Naive B cell (primary cell): ENCODE measurements at regions not wholly inside any gene's neighbourhood (a gene's known extent, or its start where the extent isn't known, plus 50 kb on each side); places are given as distances from the start of the nearest gene placed in this dataset.
A peak's percentile ranks its signal among the peaks of the same experiment; 100 is the strongest.
"Not testable (repeated sequence)": the region's sequence is repeated elsewhere in the genome, so short reads cannot be mapped to it uniquely, and the experiment has no call there.

Source experiments
- ATAC-seq, 2 donors: fragments of 150-1000 bp; cut with Tn5 transposase; 2 replicates each; pipeline ENCODE4 v1.10.0; 2021; ENCODE audit warnings: low read depth in 2 of 2, mild to moderate bottlenecking in 2 of 2, moderate library complexity in 2 of 2
- DNase-seq: peaks from one replicate; pipeline ENCODE4 v3.0.0; 2022
- H3K27ac Mint-ChIP-seq, 6 donors: one replicate each; pipeline ENCODE4 v1.8.0; 2020 to 2022; ENCODE audit warnings: mild to moderate bottlenecking in 6 of 6, mixed read lengths in 6 of 6, moderate library complexity in 5 of 6, inconsistent platforms in 2 of 6
- H3K27me3 Mint-ChIP-seq, 3 donors: one replicate each; pipeline ENCODE4 v1.8.0; 2021 to 2022; ENCODE audit warnings: mixed read lengths in 3 of 3, mild to moderate bottlenecking in 1 of 3
- H3K36me3 Mint-ChIP-seq, 2 donors: one replicate each; pipeline ENCODE4 v1.8.0; 2020 to 2022; ENCODE audit warnings: mixed read lengths in 2 of 2, inconsistent platforms in 1 of 2, mild to moderate bottlenecking in 1 of 2
- H3K4me1 Mint-ChIP-seq, 3 donors: one replicate each; pipeline ENCODE4 v1.8.0; 2020 to 2022; ENCODE audit warnings: mixed read lengths in 3 of 3, inconsistent platforms in 1 of 3, mild to moderate bottlenecking in 1 of 3, moderate library complexity in 1 of 3
- H3K4me3 Mint-ChIP-seq, 8 donors: one replicate each; pipeline ENCODE4 v1.8.0; 2020 to 2022; ENCODE audit warnings: mild to moderate bottlenecking in 8 of 8, mixed read lengths in 8 of 8, moderate library complexity in 8 of 8, inconsistent platforms in 2 of 8
- H3K9me3 Mint-ChIP-seq, 7 donors: one replicate each; pipeline ENCODE4 v1.8.0; 2020 to 2022; ENCODE audit warnings: mixed read lengths in 7 of 7, mild to moderate bottlenecking in 5 of 7, inconsistent platforms in 2 of 7, moderate library complexity in 1 of 7

DNA sequence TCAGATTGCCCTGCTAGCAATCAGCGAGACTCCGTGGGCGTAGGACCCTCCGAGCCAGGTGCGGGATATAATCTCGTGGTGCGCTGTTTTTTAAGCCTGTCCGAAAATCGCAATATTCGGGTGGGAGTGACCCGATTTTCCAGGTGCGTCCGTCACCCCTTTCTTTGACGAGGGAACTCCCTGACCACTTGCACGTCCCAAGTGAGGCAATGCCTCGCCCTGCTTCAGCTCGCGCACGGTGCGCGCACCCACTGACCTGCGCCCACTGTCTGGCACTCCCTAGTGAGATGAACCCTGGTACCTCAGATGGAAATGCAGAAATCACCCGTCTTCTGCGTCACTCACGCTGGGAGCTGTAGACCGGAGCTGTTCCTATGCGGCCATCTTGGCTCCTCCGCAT, 971.0 kb downstream of the NXPH1 start:
- H3K27ac Mint-ChIP-seq, DNase-seq: not testable (repeated sequence)

DNA sequence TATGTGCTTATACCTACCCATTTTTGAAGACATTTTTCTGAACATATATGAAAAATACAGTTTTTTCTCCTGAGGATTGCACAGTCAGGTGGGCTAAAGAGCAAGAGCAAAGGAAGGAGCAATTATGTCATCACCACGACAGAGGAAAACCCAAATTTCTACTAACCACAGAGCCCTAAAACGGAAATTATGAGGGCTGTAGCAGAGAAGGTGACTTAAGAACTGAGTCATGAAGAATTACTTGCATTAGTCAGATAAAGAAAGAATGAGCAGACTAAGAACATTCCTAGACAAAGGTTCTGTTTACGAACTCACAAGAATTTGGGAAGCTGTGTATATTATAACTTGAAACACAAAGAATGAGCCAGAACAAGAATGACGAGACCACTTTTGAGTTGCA, 974.4 kb downstream of the NXPH1 start:
- ATAC-seq = no peak

More for the DNA sequence above, 971.0 kb downstream of the NXPH1 start:
- not testable (repeated sequence) for ATAC-seq, H3K36me3 Mint-ChIP-seq, H3K4me1 Mint-ChIP-seq, H3K9me3 Mint-ChIP-seq, H3K4me3 Mint-ChIP-seq, H3K27me3 Mint-ChIP-seq

DNA sequence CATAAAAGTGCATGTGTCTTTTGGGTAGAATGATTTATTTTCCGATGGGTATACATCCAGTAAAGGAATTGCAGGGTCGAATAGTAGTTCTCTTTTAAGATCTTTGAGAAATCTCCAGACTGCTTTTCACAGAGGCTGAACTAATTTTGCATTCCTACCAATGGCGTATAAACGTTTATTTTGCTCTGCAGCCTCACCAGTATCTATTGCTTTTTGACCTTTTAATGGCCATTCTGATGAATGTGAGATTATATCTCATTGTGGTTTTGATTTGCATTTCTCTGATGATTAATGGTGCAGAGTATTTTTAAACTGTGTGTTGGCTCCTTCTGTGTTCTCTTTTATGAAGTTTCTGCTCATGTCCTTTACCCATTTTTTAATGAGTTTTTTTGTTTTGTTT, 1020.1 kb downstream of the NXPH1 start:
- no peak for ATAC-seq
- Mint-ChIP-seq H3K27me3 (no peaks in the 10 kb centered on the region), H3K36me3 (no peaks in the 10 kb centered on the region), H3K4me3 (no peak overlapping the region), H3K4me1 (no peaks in the 10 kb centered on the region), H3K9me3 (peaks cover 4 to 16% (median 8%) of the 10 kb centered on the region in 7 donors), H3K27ac (no peak overlapping the region)
- no peak for DNase-seq

More for the DNA sequence above, 974.4 kb downstream of the NXPH1 start:
- H3K36me3 Mint-ChIP-seq = no peaks in the 10 kb centered on the region
- H3K4me1 Mint-ChIP-seq = no peaks in the 10 kb centered on the region
- H3K4me3 Mint-ChIP-seq = no peak overlapping the region
- H3K27me3 Mint-ChIP-seq = no peaks in the 10 kb centered on the region
- DNase-seq = no peak
- peaks cover 0 to 2% (median 0%) of the 10 kb centered on the region in 7 donors for H3K9me3 Mint-ChIP-seq
- H3K27ac Mint-ChIP-seq = no peak overlapping the region

DNA sequence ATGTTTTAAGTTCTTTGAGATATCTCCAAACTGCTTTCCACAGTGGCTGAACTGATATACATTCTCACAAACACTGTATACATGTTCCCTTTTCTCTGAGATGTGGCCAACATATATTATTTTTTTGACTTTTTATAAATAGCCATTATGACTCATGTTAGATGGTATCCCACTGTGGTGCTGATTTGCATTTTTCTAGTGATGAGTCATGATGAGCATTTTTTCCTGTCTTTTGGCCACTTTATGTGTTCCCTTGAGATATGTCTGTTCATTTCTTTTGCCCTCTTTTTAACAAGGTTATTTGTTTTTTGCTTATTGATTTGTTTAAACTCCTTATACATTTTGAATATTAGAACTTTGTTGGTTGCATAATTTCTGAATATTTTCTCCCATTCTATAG, 1055.1 kb downstream of the NXPH1 start:
- H3K27ac Mint-ChIP-seq = no peak overlapping the region
- no peak for ATAC-seq

DNA sequence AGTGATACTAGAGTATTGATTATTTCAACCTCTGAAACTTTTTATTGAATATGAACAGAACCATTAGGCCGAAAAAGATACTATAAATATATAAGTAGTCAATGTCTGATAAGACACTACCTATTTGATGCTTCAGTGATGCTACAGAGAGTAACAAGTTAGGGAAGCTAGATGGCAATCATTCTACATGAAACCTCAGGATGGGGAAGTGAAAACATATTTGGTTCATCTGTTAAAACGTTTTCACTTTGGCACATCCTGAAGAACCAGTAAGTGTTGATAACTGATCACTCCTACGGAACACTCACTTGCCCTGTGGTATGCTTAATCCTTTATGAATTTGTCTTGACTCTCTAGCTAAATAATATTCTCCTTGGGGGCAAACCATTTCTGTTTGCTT, 1064.9 kb downstream of the NXPH1 start:
- DNase-seq = no peak
- peaks cover 0 to 5% (median 3%) of the 10 kb centered on the region in 7 donors for H3K9me3 Mint-ChIP-seq
- ATAC-seq = no peak
- no peaks in the 10 kb centered on the region for H3K27me3 Mint-ChIP-seq
- no peak overlapping the region for H3K27ac Mint-ChIP-seq
- H3K4me3 Mint-ChIP-seq = no peak overlapping the region
- no peaks in the 10 kb centered on the region for H3K4me1 Mint-ChIP-seq
- no peaks in the 10 kb centered on the region for H3K36me3 Mint-ChIP-seq

More for the DNA sequence above, 1055.1 kb downstream of the NXPH1 start:
- Mint-ChIP-seq H3K36me3 (no peaks in the 10 kb centered on the region), H3K4me1 (no peaks in the 10 kb centered on the region), H3K4me3 (no peak overlapping the region), H3K9me3 (peaks cover 0 to 9% (median 7%) of the 10 kb centered on the region in 7 donors), H3K27me3 (no peaks in the 10 kb centered on the region)
- DNase-seq = no peak

DNA sequence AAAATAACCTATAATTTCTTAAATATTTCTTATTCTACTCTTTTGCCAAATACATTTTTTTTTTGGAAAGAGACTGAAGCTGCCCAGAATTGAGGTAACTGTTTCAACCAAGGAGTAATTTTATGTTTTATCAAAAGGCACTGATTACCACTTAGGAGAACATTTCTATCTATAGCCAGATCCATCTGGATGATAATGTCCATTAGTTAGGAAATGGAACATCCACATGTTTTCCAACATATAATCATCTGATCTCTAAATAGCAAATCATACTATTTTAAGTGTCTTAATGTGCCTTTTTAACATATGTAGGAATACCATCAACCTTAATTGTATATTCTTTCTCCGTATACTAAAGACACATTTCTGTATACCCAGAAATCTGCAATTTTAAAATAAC, 1068.9 kb downstream of the NXPH1 start:
- ATAC-seq = no peak
- Mint-ChIP-seq H3K4me3 (no peak overlapping the region), H3K36me3 (no peaks in the 10 kb centered on the region), H3K27me3 (no peaks in the 10 kb centered on the region), H3K9me3 (peaks cover 0 to 5% (median 0%) of the 10 kb centered on the region in 7 donors), H3K27ac (no peak overlapping the region), H3K4me1 (no peaks in the 10 kb centered on the region)
- no peak for DNase-seq

DNA sequence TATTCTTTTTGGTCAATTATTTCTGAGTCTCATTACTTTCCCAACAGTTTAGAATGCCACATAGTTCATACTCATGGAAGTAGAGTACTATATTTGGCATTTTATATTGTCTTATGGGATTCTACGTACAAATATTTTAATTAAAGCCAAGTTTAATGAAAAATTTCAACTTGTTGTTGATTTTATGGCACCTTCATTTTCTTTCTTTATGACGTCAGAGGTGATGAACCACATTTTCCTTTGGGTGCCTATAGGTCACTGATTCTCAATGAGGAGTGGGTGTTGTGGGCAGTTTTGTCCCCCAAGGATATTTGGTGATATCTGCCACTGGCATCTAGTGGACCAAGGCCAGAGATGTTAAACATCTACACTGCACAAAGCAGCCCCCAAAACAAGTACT, 1071.3 kb downstream of the NXPH1 start:
- Mint-ChIP-seq H3K27ac (no peak overlapping the region), H3K4me3 (no peak overlapping the region), H3K4me1 (no peaks in the 10 kb centered on the region), H3K27me3 (no peaks in the 10 kb centered on the region), H3K9me3 (peaks cover 0 to 3% (median 0%) of the 10 kb centered on the region in 7 donors), H3K36me3 (no peaks in the 10 kb centered on the region)
- DNase-seq (no peak), ATAC-seq (no peak)

DNA sequence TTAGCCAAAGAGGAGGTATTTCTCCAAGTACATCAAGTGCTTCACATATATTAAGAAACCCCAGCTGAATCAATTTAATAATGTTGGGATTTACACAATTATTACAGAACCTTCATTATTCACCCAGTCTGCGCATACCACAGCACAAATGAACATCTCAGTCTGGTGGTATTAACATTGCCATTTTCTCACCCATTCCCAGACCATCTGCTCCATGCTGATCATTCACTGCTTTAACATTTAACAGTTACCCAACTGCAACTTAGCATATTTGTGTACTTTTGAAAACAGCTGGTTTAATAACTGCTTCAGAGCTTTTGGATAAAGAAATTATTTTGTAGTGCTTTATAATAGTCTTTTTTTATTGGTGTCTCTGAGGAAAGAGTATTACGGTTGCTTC, 1072.1 kb downstream of the NXPH1 start:
- ATAC-seq (no peak), DNase-seq (no peak)
- Mint-ChIP-seq H3K4me3 (no peak overlapping the region), H3K9me3 (peaks cover 0 to 3% (median 0%) of the 10 kb centered on the region in 7 donors), H3K27me3 (no peaks in the 10 kb centered on the region), H3K36me3 (no peaks in the 10 kb centered on the region), H3K4me1 (no peaks in the 10 kb centered on the region), H3K27ac (no peak overlapping the region)

DNA sequence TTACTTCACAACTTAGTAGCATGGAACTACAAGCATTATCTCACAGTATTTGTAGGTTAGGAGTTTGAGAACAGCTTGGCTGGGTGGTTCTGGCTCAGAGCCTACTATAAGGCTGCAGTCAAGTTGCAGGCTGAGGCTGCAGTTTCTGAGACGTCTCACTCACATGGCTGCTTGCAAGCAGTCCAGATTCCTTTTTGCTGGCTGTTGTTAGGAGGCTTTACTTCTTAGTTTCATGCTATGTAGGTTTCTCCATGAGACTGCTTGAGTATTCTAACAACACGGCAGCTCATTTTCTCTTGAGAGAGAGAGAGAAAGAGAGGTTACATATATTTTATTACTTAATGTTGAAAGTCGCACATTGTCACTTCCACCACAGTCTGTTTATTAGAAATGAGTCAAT, 1073.9 kb downstream of the NXPH1 start:
- H3K36me3 Mint-ChIP-seq = no peaks in the 10 kb centered on the region
- no peak for DNase-seq
- no peaks in the 10 kb centered on the region for H3K9me3 Mint-ChIP-seq
- H3K27ac Mint-ChIP-seq = no peak overlapping the region
- H3K27me3 Mint-ChIP-seq = no peaks in the 10 kb centered on the region
- no peak overlapping the region for H3K4me3 Mint-ChIP-seq
- H3K4me1 Mint-ChIP-seq = no peaks in the 10 kb centered on the region
- no peak for ATAC-seq

DNA sequence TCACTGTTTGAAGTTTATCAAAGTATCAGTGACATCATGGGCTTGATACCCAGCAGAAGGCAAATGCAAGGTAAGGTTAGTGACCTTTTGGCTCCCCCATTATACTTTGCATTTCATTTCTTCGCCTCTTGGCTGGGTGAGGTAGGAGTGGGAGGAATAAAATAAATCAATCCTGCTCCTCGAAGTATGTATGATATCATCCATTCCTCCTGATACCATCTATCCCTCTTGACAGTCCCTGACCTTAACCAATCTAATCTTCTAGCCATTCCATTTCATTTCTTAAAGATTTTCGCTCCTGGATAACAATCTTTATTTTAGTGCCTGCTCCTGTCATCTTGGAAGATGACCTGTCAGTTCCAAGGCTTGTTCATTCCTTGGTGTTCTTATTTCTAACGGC, 1083.3 kb downstream of the NXPH1 start:
- Mint-ChIP-seq H3K4me3 (no peak overlapping the region), H3K4me1 (no peaks in the 10 kb centered on the region), H3K27ac (peak overlapping the region in 1 of 6 donors; percentile 63), H3K27me3 (no peaks in the 10 kb centered on the region), H3K9me3 (peaks cover 0 to 7% (median 0%) of the 10 kb centered on the region in 7 donors), H3K36me3 (no peaks in the 10 kb centered on the region)
- ATAC-seq (no peak), DNase-seq (no peak)

DNA sequence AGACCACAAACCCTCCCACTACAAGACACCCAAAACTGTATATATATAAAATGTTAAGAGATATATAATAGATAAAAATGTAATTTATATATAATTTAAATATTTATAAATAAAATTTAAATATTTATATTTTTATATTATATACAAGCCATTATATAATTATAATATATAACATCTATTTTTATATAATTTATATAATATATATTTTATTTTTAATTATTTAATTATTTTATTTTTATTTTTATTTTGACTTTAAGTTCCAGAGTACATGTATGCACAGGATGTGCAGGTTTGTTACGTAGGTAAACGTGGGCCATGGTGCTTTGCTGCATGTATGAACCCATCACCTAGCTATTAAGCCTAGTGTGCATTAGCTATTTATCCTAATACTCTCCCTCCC, 1090.2 kb downstream of the NXPH1 start:
- H3K27me3 Mint-ChIP-seq = no peaks in the 10 kb centered on the region
- H3K4me1 Mint-ChIP-seq = no peaks in the 10 kb centered on the region
- H3K9me3 Mint-ChIP-seq = no peaks in the 10 kb centered on the region
- H3K27ac Mint-ChIP-seq = no peak overlapping the region
- ATAC-seq = no peak
- no peak overlapping the region for H3K4me3 Mint-ChIP-seq
- no peaks in the 10 kb centered on the region for H3K36me3 Mint-ChIP-seq
- DNase-seq = no peak

DNA sequence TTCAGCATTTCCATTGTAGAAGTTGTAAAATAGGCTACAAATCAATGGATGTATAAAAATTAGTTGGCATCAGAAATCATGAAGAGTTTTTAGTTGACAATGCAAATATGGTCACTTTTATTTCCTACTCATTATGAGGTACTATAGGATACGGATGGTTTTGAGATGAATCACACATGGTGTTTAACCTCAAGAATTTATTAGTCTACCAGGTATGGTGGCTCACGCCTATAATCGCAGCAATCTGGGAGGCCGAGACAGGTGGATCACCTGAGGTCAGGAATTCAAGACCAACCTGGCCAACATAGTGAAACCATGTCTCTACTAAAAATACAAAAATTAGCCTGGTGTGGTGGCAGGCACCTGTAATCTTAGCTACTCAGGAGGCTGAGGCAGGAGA, 1119.0 kb downstream of the NXPH1 start:
- DNase-seq, H3K36me3 Mint-ChIP-seq, ATAC-seq, H3K4me1 Mint-ChIP-seq, H3K27me3 Mint-ChIP-seq, H3K4me3 Mint-ChIP-seq: not testable (repeated sequence)
- Mint-ChIP-seq H3K27ac (peak overlapping the region in 1 of 6 donors; percentile 6), H3K9me3 (peaks cover 0 to 11% (median 4%) of the 10 kb centered on the region in 7 donors)

DNA sequence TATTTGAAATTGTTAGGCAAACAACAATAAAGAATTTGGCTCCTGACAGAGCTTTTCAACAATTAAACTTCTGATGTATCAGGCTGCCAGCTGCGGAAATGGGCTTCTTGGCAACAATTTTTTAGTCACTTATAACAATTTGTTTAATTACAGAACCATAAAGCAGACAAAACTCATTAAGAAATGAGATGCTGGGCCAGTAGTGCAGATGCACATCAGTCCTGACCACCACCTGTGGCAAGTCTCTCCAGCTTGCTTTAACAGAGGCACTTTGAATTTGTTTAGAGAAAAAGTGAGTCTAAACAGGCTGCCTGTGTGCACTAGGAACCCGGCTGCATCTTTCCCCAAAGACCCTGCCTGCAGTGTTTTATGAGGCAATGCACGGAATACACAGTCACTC, 1124.4 kb downstream of the NXPH1 start:
- DNase-seq (no peak), ATAC-seq (no peak)
- Mint-ChIP-seq H3K9me3 (peaks cover 0 to 8% (median 0%) of the 10 kb centered on the region in 7 donors), H3K27me3 (no peaks in the 10 kb centered on the region), H3K27ac (no peak overlapping the region), H3K4me3 (no peak overlapping the region), H3K4me1 (no peaks in the 10 kb centered on the region), H3K36me3 (no peaks in the 10 kb centered on the region)

DNA sequence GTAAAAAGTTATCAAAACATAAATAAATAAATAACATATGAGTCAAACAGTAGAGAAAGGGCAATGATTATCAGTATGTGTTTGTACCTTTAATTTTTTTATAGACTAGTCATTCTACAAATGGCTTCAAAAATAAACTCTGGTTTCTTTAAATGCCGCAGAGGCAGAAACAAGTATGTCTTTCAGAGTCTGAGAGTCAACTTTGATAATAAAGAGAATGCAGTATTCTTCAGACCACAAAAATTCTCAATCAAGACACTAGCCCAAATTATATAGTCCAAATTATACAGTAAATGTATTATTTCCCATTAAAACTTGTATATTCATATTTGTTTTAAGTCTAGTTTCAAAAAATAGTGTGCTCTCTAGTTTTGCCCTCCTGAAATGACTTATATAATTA, 1142.3 kb downstream of the NXPH1 start:
- DNase-seq (no peak), ATAC-seq (no peak)
- H3K27me3 Mint-ChIP-seq = no peaks in the 10 kb centered on the region
- no peak overlapping the region for H3K4me3 Mint-ChIP-seq
- no peaks in the 10 kb centered on the region for H3K4me1 Mint-ChIP-seq
- peaks cover 0 to 11% (median 3%) of the 10 kb centered on the region in 7 donors for H3K9me3 Mint-ChIP-seq
- H3K36me3 Mint-ChIP-seq = no peaks in the 10 kb centered on the region
- no peak overlapping the region for H3K27ac Mint-ChIP-seq

DNA sequence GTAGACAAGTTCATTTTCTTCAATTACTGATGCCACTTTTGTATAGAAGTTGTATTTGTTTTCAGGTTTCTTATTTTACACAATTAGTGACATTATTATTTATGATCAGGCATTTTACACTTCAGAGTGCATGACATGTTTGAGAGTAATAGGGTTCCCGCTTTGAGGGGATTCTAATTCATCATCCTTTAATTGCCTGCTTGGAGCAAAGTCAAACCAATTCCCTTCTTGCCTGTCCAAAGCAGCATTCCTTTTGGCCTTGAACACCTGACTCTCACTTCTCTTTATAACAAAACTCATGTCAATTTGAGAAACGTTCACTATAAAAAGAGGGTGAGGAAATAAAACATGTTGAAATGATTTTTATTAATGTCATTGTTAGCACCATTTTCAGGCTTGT, 1149.4 kb downstream of the NXPH1 start:
- Mint-ChIP-seq H3K4me3 (no peak overlapping the region), H3K27me3 (no peaks in the 10 kb centered on the region), H3K4me1 (no peaks in the 10 kb centered on the region), H3K27ac (no peak overlapping the region), H3K36me3 (no peaks in the 10 kb centered on the region), H3K9me3 (peaks cover 0 to 6% (median 0%) of the 10 kb centered on the region in 7 donors)
- DNase-seq (no peak), ATAC-seq (no peak)
